ENCODE measurements at regions not wholly inside any gene's neighbourhood (a gene's known extent, or its start where the extent isn't known, plus 50 kb on each side); places are given as distances from the start of the nearest gene placed in this dataset.

DNA sequence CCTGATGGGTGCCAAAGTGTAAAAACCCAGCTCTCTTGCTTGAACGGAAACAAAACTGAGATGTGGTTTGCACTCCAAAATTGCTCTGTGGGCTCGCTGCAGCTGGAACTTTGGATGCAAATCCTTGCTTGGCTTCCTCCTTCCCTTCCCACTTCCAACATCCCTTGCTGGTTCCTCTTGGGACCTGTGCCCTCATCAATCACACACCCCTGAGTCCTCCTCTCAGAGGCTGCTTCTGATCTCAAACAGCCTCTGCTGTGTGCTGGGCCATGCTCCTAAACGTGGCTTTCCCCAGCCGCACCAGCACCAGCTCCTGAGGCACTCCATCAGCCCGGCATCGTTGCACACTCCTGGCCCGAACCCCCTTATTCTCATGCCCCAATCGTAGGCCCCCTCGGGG is 124.3 kb upstream of the RAB4A start:
- TF ChIP-seq, protein P1, sequence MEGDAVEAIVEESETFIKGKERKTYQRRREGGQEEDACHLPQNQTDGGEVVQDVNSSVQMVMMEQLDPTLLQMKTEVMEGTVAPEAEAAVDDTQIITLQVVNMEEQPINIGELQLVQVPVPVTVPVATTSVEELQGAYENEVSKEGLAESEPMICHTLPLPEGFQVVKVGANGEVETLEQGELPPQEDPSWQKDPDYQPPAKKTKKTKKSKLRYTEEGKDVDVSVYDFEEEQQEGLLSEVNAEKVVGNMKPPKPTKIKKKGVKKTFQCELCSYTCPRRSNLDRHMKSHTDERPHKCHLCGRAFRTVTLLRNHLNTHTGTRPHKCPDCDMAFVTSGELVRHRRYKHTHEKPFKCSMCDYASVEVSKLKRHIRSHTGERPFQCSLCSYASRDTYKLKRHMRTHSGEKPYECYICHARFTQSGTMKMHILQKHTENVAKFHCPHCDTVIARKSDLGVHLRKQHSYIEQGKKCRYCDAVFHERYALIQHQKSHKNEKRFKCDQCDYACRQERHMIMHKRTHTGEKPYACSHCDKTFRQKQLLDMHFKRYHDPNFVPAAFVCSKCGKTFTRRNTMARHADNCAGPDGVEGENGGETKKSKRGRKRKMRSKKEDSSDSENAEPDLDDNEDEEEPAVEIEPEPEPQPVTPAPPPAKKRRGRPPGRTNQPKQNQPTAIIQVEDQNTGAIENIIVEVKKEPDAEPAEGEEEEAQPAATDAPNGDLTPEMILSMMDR (conservative IDR thresholded peaks at IDR 0.05; ENCODE audit: low read depth, low read length) = no peak
- no peaks in the 10 kb centered on the region for H3K4me1 ChIP-seq (ENCODE audit: low read depth, poor library complexity, severe bottlenecking)
- no peak overlapping the region for H2AFZ ChIP-seq (ENCODE audit: low read depth)
- no peaks in the 10 kb centered on the region for H3K27me3 ChIP-seq (ENCODE audit: insufficient read depth, low read depth)
- H4K20me1 ChIP-seq (ENCODE audit: insufficient read depth) = no peaks in the 10 kb centered on the region
- H3K4me2 ChIP-seq = no peak overlapping the region
- H3K9ac ChIP-seq = no peak overlapping the region
- H3K36me3 ChIP-seq (ENCODE audit: insufficient read depth) = no peaks in the 10 kb centered on the region
- H3K79me2 ChIP-seq (ENCODE audit: insufficient read depth, low read depth) = no peaks in the 10 kb centered on the region
- no peak overlapping the region for H3K27ac ChIP-seq
- H3K4me3 ChIP-seq (IDR thresholded peaks at IDR 0.05; ENCODE audit: insufficient read depth, low read depth, low read length) = no peak overlapping the region

DNA sequence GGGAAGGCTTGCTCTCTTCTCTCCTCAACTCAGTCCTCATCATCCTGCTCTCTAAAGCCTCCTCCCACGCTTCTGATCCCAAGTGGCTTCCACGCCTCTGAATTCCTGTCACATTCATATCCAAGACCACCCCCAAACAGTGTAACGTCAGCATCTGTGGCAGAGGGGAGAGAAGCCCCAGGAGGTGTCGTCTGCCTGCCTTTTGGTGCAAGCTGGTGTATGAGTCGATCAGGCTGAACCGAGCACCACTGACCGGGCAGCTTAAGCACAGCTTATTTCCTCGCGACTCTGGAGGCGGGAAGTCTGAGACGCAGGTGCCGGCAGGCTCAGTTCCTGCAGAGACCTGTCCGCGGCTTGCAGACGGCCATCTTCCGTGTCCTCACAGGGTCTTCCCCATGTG is 123.8 kb upstream of the RAB4A start:
- no peaks in the 10 kb centered on the region for H3K4me1 ChIP-seq (ENCODE audit: low read depth, poor library complexity, severe bottlenecking)
- H2AFZ ChIP-seq (ENCODE audit: low read depth) = no peak overlapping the region
- no peaks in the 10 kb centered on the region for H3K79me2 ChIP-seq (ENCODE audit: insufficient read depth, low read depth)
- no peaks in the 10 kb centered on the region for H3K36me3 ChIP-seq (ENCODE audit: insufficient read depth)
- H3K4me2 ChIP-seq = no peak overlapping the region
- H3K27ac ChIP-seq = no peak overlapping the region
- no peak overlapping the region for H3K9ac ChIP-seq
- H3K4me3 ChIP-seq (IDR thresholded peaks at IDR 0.05; ENCODE audit: insufficient read depth, low read depth, low read length) = no peak overlapping the region
- no peaks in the 10 kb centered on the region for H4K20me1 ChIP-seq (ENCODE audit: insufficient read depth)
- TF ChIP-seq, protein P1 (conservative IDR thresholded peaks at IDR 0.05; ENCODE audit: low read depth, low read length) = no peak
- no peaks in the 10 kb centered on the region for H3K27me3 ChIP-seq (ENCODE audit: insufficient read depth, low read depth)

DNA sequence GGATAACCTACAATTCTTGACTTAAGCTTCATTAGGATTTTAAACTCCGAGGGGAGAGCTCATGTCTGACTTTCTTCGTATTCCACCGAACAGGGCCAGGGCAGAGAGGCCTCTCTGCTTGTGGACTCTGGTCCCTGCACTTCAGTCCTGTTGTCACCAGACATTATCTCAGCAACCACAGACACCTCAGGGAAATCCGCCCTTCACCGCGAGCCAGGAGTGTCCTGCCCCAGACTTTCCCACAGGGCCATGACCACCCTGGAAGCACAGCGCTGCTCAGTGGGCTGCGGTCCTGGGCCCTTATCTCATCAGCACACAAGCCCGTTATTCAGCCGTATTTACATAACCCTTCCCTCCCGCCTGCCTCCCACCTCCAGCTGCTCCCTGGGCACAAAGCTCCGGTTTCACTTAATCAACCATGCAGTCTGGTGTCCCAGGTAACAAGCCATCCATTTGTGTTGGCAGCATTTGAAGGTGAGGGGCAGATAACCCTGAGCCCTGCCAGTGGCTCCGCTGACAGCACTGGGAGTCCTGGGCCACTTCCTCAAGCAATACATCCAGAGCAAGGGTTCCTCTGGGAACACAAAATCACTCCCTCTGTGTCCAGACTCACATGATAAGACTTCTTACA is 122.8 kb upstream of the RAB4A start:
- H3K27ac ChIP-seq = no peak overlapping the region
- H3K4me1 ChIP-seq (ENCODE audit: low read depth, poor library complexity, severe bottlenecking) = no peaks in the 10 kb centered on the region
- no peak overlapping the region for H3K4me2 ChIP-seq
- no peak overlapping the region for H3K9ac ChIP-seq
- H3K79me2 ChIP-seq (ENCODE audit: insufficient read depth, low read depth) = no peaks in the 10 kb centered on the region
- no peak overlapping the region for H2AFZ ChIP-seq (ENCODE audit: low read depth)
- H3K27me3 ChIP-seq (ENCODE audit: insufficient read depth, low read depth) = no peaks in the 10 kb centered on the region
- no peaks in the 10 kb centered on the region for H4K20me1 ChIP-seq (ENCODE audit: insufficient read depth)
- H3K36me3 ChIP-seq (ENCODE audit: insufficient read depth) = no peaks in the 10 kb centered on the region
- H3K4me3 ChIP-seq (IDR thresholded peaks at IDR 0.05; ENCODE audit: insufficient read depth, low read depth, low read length) = no peak overlapping the region
- TF ChIP-seq, protein P1 (conservative IDR thresholded peaks at IDR 0.05; ENCODE audit: low read depth, low read length) = no peak

DNA sequence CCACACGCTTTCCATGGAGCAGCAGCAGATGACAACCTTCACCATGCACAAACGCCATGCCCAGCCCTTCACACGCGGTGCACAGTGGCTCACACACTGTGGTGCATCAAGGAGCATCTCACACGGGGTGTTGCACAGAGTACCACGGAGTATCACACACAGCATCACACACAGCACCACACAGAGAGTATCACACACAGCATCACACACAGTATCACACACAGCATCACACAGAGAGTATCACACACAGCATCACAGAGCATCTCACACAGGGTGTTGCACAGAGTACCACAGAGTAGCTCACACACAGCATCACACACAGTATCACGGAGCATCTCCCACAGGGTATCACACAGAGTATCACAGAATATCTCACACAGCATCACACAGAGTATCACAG is 122.2 kb upstream of the RAB4A start:
- Histone ChIP-seq H3K9ac (no peak overlapping the region), H3K4me2 (no peak overlapping the region), H4K20me1 (ENCODE audit: insufficient read depth) (no peaks in the 10 kb centered on the region), H3K27ac (no peak overlapping the region), H3K36me3 (ENCODE audit: insufficient read depth) (no peaks in the 10 kb centered on the region), H3K79me2 (ENCODE audit: insufficient read depth, low read depth) (no peaks in the 10 kb centered on the region), H3K4me3 (IDR thresholded peaks at IDR 0.05; ENCODE audit: insufficient read depth, low read depth, low read length) (no peak overlapping the region), H3K27me3 (ENCODE audit: insufficient read depth, low read depth) (no peaks in the 10 kb centered on the region), H3K4me1 (ENCODE audit: low read depth, poor library complexity, severe bottlenecking) (no peaks in the 10 kb centered on the region), H2AFZ (ENCODE audit: low read depth) (no peak overlapping the region)
- TF ChIP-seq, protein P1 (conservative IDR thresholded peaks at IDR 0.05; ENCODE audit: low read depth, low read length) = no peak
